Right lobe of liver (tissue), 4 donors: ENCODE measurements at regions not wholly inside any gene's neighbourhood (a gene's known extent, or its start where the extent isn't known, plus 50 kb on each side); places are given as distances from the start of the nearest gene placed in this dataset.

Experiments
- CTCF ChIP-seq, 4 donors: fragments of 200-600 bp in 3 of 4; fragments of 450-650 bp in 1 of 4; IDR thresholded peaks; one replicate each; pipeline versions ENCODE4 v1.5.1 to v1.8.0; 2016 to 2022; ENCODE audit warnings: antibody characterized with exemption in 4 of 4, mild to moderate bottlenecking in 2 of 4
- POLR2A ChIP-seq: fragments of 450-650 bp; IDR thresholded peaks from one replicate; pipeline ENCODE4 v1.6.1; 2017; ENCODE audit warnings: antibody characterized with exemption, mild to moderate bottlenecking
- donor health status: DM: no; HTN: no; CAD: no.
- donor health status: DM: no; HTN: no; CAD: no.
- donor health status: DM: no; HTN: yes; CAD: no.

DNA sequence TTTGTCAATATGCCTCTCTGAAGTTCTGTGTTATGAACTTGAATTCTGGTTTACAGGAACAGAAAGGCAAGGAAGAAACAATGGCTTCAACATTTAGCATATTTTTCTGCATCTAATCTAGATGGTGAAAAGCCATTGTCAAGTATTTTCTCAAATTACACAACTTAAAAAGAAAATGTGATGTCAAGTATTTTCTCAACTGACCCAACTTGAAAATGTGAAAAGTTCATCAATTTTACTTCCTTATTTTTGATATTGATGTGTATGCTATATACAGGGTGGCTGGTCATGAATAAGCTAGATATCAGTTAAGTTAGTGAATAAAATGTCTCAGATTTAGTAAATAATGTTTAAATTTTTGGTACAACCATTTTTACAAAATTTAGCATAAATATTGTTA lies 196.7 kb downstream of the ALX1 start:
- no peak for TF ChIP-seq CTCF (IDR thresholded peaks at IDR 0.05)
- TF ChIP-seq POLR2A = no peak
